H1 (cell line): ENCODE measurements at regions not wholly inside any gene's neighbourhood (a gene's known extent, or its start where the extent isn't known, plus 50 kb on each side); places are given as distances from the start of the nearest gene placed in this dataset.

Source experiments
- BCL11A ChIP-seq, 2 experiments: IDR thresholded peaks; one replicate each; pipeline ENCODE4 v1.6.1; 2011; ENCODE audit warnings: low read depth in 2 of 2, low read length in 2 of 2, mild to moderate bottlenecking in 2 of 2
- FOSL1 ChIP-seq: IDR thresholded peaks from 2 replicates; pipeline ENCODE4 v1.6.1; 2011; ENCODE audit warnings: mild to moderate bottlenecking, low read depth, low read length, moderate library complexity; ENCODE audit not compliant: insufficient read depth
- MAX ChIP-seq: IDR thresholded peaks from 2 replicates; pipeline ENCODE4 v1.6.1; 2012; ENCODE audit warnings: inconsistent platforms
- NRF1 ChIP-seq: IDR thresholded peaks from 2 replicates; pipeline ENCODE4 v1.6.1; 2011; ENCODE audit warnings: mild to moderate bottlenecking, low read depth, low read length, improper control_type of control experiment
- SP2 ChIP-seq: IDR thresholded peaks from 2 replicates; pipeline ENCODE4 v1.6.1; 2012; ENCODE audit warnings: mild to moderate bottlenecking, low read length, inconsistent platforms
- SP4 ChIP-seq: IDR thresholded peaks from 2 replicates; pipeline ENCODE4 v1.6.1; 2012; ENCODE audit warnings: low read length, inconsistent platforms
- TF ChIP-seq, protein P1 (sequence below): fragments of 300-600 bp; sonication (generic); IDR thresholded peaks from 2 replicates; pipeline ENCODE4 v1.7.1; 2012; ENCODE audit warnings: low read length, moderate library complexity, mild to moderate bottlenecking, inconsistent platforms; ENCODE audit not compliant: insufficient replicate concordance

DNA sequence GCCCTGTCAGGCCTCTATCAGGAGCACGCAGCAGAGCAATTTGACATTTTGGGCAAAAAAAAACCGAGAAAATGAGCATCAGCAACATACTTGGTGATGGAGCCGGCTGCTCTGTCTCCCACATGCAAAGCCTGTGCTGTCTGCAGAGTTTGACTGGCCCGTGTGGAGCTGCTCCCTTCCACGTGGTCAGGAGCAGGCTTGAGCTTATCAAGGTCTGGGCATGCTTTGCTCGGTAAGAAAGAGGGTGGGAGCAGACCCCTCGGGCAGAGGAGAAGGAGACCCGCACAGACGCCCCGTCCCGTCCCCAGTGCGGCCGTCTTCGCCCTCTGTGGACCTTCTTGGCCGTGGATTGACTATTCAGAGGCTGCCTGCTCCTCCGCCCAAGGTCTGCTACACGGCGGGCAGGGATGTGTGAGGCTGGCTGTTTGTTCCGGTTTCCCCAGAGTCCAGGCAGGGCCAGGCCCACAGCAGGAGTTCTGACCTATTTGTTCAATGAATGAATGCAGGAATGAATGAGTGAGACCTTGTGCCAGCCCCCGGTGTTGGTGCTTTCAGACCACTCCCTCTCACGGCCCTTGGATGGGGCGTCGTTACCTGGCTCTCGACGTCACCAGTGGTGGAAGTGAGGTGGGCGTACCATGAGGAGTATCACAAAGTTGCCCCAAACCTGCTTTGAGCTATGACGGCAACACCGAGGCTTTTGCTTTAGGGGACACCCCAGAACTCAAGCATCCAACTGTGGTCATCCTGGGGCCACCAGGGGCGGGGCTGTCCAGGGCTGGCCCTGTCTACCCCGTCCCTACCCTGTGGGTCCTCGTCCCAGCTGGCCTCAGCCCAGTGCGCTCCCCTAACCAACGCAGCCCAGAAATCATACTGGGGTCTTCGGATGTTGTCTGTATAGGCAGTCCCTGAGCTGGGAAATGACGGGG is 54.7 kb upstream of the ADRA2C start (continued):
- TF ChIP-seq, protein P1, sequence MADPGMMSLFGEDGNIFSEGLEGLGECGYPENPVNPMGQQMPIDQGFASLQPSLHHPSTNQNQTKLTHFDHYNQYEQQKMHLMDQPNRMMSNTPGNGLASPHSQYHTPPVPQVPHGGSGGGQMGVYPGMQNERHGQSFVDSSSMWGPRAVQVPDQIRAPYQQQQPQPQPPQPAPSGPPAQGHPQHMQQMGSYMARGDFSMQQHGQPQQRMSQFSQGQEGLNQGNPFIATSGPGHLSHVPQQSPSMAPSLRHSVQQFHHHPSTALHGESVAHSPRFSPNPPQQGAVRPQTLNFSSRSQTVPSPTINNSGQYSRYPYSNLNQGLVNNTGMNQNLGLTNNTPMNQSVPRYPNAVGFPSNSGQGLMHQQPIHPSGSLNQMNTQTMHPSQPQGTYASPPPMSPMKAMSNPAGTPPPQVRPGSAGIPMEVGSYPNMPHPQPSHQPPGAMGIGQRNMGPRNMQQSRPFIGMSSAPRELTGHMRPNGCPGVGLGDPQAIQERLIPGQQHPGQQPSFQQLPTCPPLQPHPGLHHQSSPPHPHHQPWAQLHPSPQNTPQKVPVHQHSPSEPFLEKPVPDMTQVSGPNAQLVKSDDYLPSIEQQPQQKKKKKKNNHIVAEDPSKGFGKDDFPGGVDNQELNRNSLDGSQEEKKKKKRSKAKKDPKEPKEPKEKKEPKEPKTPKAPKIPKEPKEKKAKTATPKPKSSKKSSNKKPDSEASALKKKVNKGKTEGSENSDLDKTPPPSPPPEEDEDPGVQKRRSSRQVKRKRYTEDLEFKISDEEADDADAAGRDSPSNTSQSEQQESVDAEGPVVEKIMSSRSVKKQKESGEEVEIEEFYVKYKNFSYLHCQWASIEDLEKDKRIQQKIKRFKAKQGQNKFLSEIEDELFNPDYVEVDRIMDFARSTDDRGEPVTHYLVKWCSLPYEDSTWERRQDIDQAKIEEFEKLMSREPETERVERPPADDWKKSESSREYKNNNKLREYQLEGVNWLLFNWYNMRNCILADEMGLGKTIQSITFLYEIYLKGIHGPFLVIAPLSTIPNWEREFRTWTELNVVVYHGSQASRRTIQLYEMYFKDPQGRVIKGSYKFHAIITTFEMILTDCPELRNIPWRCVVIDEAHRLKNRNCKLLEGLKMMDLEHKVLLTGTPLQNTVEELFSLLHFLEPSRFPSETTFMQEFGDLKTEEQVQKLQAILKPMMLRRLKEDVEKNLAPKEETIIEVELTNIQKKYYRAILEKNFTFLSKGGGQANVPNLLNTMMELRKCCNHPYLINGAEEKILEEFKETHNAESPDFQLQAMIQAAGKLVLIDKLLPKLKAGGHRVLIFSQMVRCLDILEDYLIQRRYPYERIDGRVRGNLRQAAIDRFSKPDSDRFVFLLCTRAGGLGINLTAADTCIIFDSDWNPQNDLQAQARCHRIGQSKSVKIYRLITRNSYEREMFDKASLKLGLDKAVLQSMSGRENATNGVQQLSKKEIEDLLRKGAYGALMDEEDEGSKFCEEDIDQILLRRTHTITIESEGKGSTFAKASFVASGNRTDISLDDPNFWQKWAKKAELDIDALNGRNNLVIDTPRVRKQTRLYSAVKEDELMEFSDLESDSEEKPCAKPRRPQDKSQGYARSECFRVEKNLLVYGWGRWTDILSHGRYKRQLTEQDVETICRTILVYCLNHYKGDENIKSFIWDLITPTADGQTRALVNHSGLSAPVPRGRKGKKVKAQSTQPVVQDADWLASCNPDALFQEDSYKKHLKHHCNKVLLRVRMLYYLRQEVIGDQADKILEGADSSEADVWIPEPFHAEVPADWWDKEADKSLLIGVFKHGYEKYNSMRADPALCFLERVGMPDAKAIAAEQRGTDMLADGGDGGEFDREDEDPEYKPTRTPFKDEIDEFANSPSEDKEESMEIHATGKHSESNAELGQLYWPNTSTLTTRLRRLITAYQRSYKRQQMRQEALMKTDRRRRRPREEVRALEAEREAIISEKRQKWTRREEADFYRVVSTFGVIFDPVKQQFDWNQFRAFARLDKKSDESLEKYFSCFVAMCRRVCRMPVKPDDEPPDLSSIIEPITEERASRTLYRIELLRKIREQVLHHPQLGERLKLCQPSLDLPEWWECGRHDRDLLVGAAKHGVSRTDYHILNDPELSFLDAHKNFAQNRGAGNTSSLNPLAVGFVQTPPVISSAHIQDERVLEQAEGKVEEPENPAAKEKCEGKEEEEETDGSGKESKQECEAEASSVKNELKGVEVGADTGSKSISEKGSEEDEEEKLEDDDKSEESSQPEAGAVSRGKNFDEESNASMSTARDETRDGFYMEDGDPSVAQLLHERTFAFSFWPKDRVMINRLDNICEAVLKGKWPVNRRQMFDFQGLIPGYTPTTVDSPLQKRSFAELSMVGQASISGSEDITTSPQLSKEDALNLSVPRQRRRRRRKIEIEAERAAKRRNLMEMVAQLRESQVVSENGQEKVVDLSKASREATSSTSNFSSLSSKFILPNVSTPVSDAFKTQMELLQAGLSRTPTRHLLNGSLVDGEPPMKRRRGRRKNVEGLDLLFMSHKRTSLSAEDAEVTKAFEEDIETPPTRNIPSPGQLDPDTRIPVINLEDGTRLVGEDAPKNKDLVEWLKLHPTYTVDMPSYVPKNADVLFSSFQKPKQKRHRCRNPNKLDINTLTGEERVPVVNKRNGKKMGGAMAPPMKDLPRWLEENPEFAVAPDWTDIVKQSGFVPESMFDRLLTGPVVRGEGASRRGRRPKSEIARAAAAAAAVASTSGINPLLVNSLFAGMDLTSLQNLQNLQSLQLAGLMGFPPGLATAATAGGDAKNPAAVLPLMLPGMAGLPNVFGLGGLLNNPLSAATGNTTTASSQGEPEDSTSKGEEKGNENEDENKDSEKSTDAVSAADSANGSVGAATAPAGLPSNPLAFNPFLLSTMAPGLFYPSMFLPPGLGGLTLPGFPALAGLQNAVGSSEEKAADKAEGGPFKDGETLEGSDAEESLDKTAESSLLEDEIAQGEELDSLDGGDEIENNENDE: no peak
- TF ChIP-seq SP2 (no peak), MAX (no peak), BCL11A (IDR thresholded peaks at IDR 0.05; ENCODE audit: low read depth in 2 of 2, low read length in 2 of 2) (no peak), FOSL1 (no peak), SP4 (no peak), NRF1 (no peak)
